ENCODE measurements at regions not wholly inside any gene's neighbourhood (a gene's known extent, or its start where the extent isn't known, plus 50 kb on each side); places are given as distances from the start of the nearest gene placed in this dataset.

- Histone ChIP-seq H3K27me3 (ENCODE audit: control insufficient read depth, insufficient read depth) (no peaks in the 10 kb centered on the region), H3K4me1 (ENCODE audit: control insufficient read depth, insufficient read depth, low read length) (no peaks in the 10 kb centered on the region), H3K27ac (ENCODE audit: low read length) (no peak overlapping the region), H3K9me3 (ENCODE audit: control insufficient read depth, low read length) (no peaks in the 10 kb centered on the region), H3K4me3 (ENCODE audit: low read length) (no peak overlapping the region)
- no peak for DNase-seq
- 91% methylated on average over 21 of the region's 21 CpGs for WGBS
- intact Hi-C loops (cut with DNase I): no loop called here
- peak in 1 of 2 donors; percentile 24 for ATAC-seq
Measured at GRCh38 chr6:21423106-21423854, 170.3 kb upstream of the SOX4 start.

DNA sequence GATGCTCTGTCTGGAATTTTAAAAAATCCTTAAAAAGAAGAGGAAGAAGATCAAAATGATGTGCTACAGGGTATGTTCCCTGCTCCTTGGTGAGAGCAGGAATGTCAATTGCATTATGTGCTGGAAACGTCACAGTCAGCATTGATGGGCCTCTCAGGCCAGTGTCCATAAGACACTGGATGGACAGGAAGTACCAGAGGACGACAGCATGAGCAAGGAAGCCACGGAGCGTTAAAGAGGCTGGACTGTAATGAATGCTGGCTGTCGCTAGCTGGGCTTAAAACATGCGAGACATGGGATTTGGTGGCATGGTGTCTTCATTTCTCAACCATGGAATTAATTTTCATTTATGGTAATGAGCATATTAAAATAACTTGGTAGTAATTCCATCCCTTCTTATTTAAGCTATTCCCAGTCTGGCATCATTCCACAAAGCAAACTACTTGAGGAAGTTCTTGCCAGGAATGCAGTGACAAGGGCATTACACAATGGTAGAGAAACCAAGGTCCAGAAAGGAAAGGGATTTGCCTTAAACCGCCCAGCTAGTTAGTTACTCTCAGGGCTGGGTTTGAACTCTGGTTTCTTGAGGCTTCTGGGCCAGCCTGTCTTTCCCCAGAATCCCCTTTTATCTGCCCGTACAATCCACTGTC, 166.6 kb upstream of the SOX4 start:
- Histone ChIP-seq H3K4me1 (ENCODE audit: control insufficient read depth, insufficient read depth, low read length) (no peaks in the 10 kb centered on the region), H3K9me3 (ENCODE audit: control insufficient read depth, low read length) (no peaks in the 10 kb centered on the region), H3K4me3 (ENCODE audit: low read length) (no peak overlapping the region), H3K27me3 (ENCODE audit: control insufficient read depth, insufficient read depth) (no peaks in the 10 kb centered on the region), H3K27ac (ENCODE audit: low read length) (no peak overlapping the region)
- 65% methylated on average over 8 of the region's 8 CpGs for WGBS
- DNase-seq: no peak
- intact Hi-C loops (cut with DNase I): no loop called here
- no peak for ATAC-seq

DNA sequence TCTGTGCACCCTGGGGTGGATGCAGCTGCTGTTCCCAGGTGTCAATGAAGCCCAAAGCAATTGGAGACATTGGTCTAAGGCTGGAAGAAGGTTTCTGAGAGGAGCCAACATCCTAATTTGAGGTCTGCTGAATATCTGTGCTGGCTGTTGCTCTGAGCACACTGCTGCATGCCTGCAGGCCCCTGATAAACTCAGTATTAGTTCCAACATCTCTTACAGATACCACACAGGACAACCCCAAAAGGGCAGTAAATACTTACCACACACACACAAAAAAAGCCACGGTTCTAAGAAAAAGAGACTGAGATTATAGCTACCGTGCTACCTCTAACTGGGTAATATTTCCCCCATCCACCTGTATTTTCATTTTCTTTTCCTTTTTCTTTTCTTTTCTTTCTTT, 164.3 kb upstream of the SOX4 start:
- H3K27me3 ChIP-seq (ENCODE audit: control insufficient read depth, insufficient read depth): no peaks in the 10 kb centered on the region
- 77% methylated on average over 2 of the region's 2 CpGs for WGBS
- ATAC-seq: no peak
- intact Hi-C loops (cut with DNase I): no loop called here
- H3K4me1 ChIP-seq (ENCODE audit: control insufficient read depth, insufficient read depth, low read length): no peaks in the 10 kb centered on the region
- H3K9me3 ChIP-seq (ENCODE audit: control insufficient read depth, low read length): no peaks in the 10 kb centered on the region
- DNase-seq: no peak
- H3K4me3 ChIP-seq (ENCODE audit: low read length): no peak overlapping the region
- H3K27ac ChIP-seq (ENCODE audit: low read length): no peak overlapping the region

DNA sequence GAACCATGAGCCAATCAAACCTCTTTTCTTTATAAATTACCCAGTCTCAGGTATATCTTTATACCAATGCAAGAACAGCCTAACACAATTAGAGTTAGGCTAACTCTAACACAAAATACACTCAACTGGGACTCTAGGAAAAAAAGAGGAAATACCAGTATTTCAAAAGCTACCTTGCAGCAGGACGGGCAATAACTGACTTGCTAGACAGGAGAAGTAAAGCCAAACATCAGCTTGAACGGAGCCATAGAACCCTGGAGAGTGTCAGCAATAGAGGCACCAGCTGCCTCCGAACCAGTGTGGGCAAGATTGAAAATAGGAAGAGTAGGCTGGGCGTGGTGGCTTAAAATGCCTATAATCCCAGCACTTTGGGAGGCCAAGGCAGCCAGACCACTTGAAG, 162.0 kb upstream of the SOX4 start:
- H3K27me3 ChIP-seq (ENCODE audit: control insufficient read depth, insufficient read depth): no peaks in the 10 kb centered on the region
- intact Hi-C loops (cut with DNase I): no loop called here
- no peak overlapping the region for H3K4me3 ChIP-seq (ENCODE audit: low read length)
- H3K27ac ChIP-seq (ENCODE audit: low read length): no peak overlapping the region
- H3K9me3 ChIP-seq (ENCODE audit: control insufficient read depth, low read length): no peaks in the 10 kb centered on the region
- H3K4me1 ChIP-seq (ENCODE audit: control insufficient read depth, insufficient read depth, low read length): no peaks in the 10 kb centered on the region
- DNase-seq (no peak), ATAC-seq (no peak)
- 88% methylated on average over 4 of the region's 4 CpGs for WGBS

- Histone ChIP-seq H3K4me3 (ENCODE audit: low read length) (no peak overlapping the region), H3K27me3 (ENCODE audit: control insufficient read depth, insufficient read depth) (no peaks in the 10 kb centered on the region), H3K27ac (ENCODE audit: low read length) (no peak overlapping the region), H3K4me1 (ENCODE audit: control insufficient read depth, insufficient read depth, low read length) (no peaks in the 10 kb centered on the region), H3K9me3 (ENCODE audit: control insufficient read depth, low read length) (no peaks in the 10 kb centered on the region)
- 47% methylated on average over 1 of the region's 1 CpG for WGBS
- intact Hi-C loops (cut with DNase I): no loop called here
- ATAC-seq: no peak
- DNase-seq: no peak
Measured at GRCh38 chr6:21436625-21437024, 156.9 kb upstream of the SOX4 start.

DNA sequence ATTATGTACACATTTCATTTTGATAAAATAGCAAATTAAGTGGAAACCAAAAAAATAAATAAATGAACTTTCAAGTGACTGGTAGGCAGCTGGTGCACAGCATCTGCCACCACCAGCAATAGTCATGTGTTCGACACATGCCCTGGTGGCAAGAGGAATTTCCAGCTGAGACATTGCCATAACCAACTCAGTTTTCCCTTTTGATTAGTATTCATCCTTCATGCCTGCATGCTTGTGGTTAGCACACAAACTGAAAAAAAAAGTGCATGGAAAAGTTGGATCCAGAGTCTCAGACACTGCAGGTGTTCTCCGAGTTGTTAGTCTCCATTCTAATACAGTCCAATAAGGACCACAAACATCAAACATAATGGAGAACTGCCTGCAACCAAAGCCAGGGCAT, 156.0 kb upstream of the SOX4 start:
- 97% methylated on average over 2 of the region's 2 CpGs for WGBS

DNA sequence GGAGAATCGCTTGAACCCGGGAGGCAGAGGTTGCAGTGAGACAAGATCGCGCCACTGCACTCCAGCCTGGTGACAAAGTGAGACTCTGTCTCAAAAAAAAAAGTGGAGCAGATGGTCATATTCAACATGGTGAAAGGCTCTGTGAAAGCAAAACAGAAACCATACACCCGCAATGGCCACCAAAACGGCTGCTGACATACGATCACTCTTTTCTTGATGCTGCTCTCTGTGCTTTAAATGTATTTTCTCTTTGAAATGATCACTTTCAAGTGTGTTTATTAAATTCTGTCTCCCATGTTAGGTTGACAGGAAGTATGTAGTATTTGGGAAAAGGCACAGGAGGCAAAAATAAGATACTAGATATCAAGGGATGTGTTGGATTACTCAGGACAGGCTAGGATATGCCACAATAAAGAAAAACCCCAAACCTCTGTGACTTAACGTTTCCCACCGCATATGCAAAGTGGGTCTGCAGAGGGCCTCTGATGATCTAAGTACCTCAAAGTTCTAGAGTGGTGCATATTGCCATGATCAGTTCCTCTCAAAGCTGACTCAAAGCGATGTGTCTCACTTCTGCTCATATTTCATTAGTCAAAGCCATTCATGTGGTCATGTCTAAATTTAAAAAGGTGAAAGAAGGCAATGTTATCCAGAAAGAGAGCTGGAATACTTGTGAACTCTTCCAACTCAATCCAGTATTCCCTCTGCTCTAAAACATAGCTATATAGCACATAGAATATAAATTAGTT, 155.1 kb upstream of the SOX4 start:
- no peak for ATAC-seq
- intact Hi-C loops (cut with DNase I): no loop called here

More for the DNA sequence above, 156.0 kb upstream of the SOX4 start:
- no peaks in the 10 kb centered on the region for H3K9me3 ChIP-seq (ENCODE audit: control insufficient read depth, low read length)
- no peaks in the 10 kb centered on the region for H3K4me1 ChIP-seq (ENCODE audit: control insufficient read depth, insufficient read depth, low read length)
- no peaks in the 10 kb centered on the region for H3K27me3 ChIP-seq (ENCODE audit: control insufficient read depth, insufficient read depth)
- intact Hi-C loops (cut with DNase I): no loop called here
- ATAC-seq: no peak
- no peak overlapping the region for H3K4me3 ChIP-seq (ENCODE audit: low read length)
- DNase-seq: no peak
- no peak overlapping the region for H3K27ac ChIP-seq (ENCODE audit: low read length)

DNA sequence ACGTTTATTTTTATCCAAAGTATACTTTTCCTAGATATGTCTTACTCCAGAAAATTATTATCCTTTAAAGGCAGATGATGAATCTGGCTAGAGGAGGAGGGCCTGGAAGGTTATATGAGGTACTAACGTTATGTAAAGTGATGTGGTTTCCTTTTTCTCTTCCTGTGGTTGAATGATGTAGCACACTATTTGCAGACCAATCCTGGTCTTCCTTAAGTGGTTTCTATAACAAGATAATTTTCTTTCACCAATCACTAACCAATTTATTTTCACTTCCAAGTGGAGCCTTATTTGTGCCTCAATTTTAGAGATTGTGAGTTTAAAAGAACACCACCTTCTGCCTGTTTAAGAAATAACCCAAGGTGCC, 154.6 kb upstream of the SOX4 start:
- H3K4me3 ChIP-seq (ENCODE audit: low read length): no peak overlapping the region
- no peaks in the 10 kb centered on the region for H3K9me3 ChIP-seq (ENCODE audit: control insufficient read depth, low read length)
- no peak overlapping the region for H3K27ac ChIP-seq (ENCODE audit: low read length)
- no peaks in the 10 kb centered on the region for H3K4me1 ChIP-seq (ENCODE audit: control insufficient read depth, insufficient read depth, low read length)
- intact Hi-C loops (cut with DNase I): no loop called here
- 42% methylated on average over 2 of the region's 2 CpGs for WGBS
- ATAC-seq (no peak), DNase-seq (no peak)
- no peaks in the 10 kb centered on the region for H3K27me3 ChIP-seq (ENCODE audit: control insufficient read depth, insufficient read depth)

More for the DNA sequence above, 155.1 kb upstream of the SOX4 start:
- Histone ChIP-seq H3K27ac (ENCODE audit: low read length) (no peak overlapping the region), H3K4me1 (ENCODE audit: control insufficient read depth, insufficient read depth, low read length) (no peaks in the 10 kb centered on the region), H3K4me3 (ENCODE audit: low read length) (no peak overlapping the region), H3K27me3 (ENCODE audit: control insufficient read depth, insufficient read depth) (no peaks in the 10 kb centered on the region), H3K9me3 (ENCODE audit: control insufficient read depth, low read length) (no peaks in the 10 kb centered on the region)
- DNase-seq: no peak
- 87% methylated on average over 10 of the region's 10 CpGs for WGBS

- no peak for ATAC-seq
- 75% methylated on average over 6 of the region's 6 CpGs for WGBS
- intact Hi-C loops (cut with DNase I): no loop called here
- no peak overlapping the region for H3K4me3 ChIP-seq (ENCODE audit: low read length)
- no peak for DNase-seq
- no peak overlapping the region for H3K27ac ChIP-seq (ENCODE audit: low read length)
- no peaks in the 10 kb centered on the region for H3K4me1 ChIP-seq (ENCODE audit: control insufficient read depth, insufficient read depth, low read length)
- no peaks in the 10 kb centered on the region for H3K27me3 ChIP-seq (ENCODE audit: control insufficient read depth, insufficient read depth)
- no peaks in the 10 kb centered on the region for H3K9me3 ChIP-seq (ENCODE audit: control insufficient read depth, low read length)
Measured at GRCh38 chr6:21441386-21441785, 152.2 kb upstream of the SOX4 start.

- Histone ChIP-seq H3K4me1 (ENCODE audit: control insufficient read depth, insufficient read depth, low read length) (no peaks in the 10 kb centered on the region), H3K27ac (ENCODE audit: low read length) (no peak overlapping the region), H3K27me3 (ENCODE audit: control insufficient read depth, insufficient read depth) (no peaks in the 10 kb centered on the region), H3K9me3 (ENCODE audit: control insufficient read depth, low read length) (no peaks in the 10 kb centered on the region), H3K4me3 (ENCODE audit: low read length) (no peak overlapping the region)
- ATAC-seq (no peak), DNase-seq (no peak)
- 94% methylated on average over 1 of the region's 1 CpG for WGBS
- intact Hi-C loops (cut with DNase I): no loop called here
Measured at GRCh38 chr6:21442874-21443273, 150.7 kb upstream of the SOX4 start.

DNA sequence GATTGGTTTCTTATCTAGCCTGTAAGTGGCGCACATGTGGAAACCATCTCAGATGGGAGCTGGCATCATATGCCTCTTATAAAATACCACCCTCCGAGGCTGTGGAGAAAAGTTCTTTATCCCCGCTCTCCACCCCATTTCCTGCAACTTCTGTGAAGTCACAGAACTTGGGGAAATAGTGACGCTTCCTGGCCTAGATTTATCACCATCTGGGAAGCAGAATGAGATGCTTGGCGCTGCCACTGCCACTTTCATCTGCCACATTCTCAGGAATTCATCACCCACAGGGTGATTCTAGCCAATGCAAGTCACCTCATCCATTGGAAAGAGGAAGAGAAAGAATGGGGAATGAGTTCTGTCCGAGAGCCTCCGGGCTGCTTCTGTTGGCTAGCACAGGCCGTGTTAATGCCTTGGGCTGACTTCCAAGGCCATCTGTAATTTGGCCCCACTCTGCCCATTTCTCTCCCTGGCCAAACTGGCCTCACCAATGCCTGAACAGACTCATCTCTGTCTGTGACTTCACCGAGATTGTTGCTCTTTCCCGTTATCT, 148.8 kb upstream of the SOX4 start:
- H3K4me3 ChIP-seq (ENCODE audit: low read length): no peak overlapping the region
- H3K4me1 ChIP-seq (ENCODE audit: control insufficient read depth, insufficient read depth, low read length): no peaks in the 10 kb centered on the region
- H3K27ac ChIP-seq (ENCODE audit: low read length): no peak overlapping the region
- H3K9me3 ChIP-seq (ENCODE audit: control insufficient read depth, low read length): no peaks in the 10 kb centered on the region
- intact Hi-C loops (cut with DNase I): no loop called here
- WGBS: 68% methylated on average over 10 of the region's 10 CpGs
- no peak for DNase-seq
- no peak for ATAC-seq
- H3K27me3 ChIP-seq (ENCODE audit: control insufficient read depth, insufficient read depth): no peaks in the 10 kb centered on the region
